ENCODE measurements at regions not wholly inside any gene's neighbourhood (a gene's known extent, or its start where the extent isn't known, plus 50 kb on each side); places are given as distances from the start of the nearest gene placed in this dataset.

DNA sequence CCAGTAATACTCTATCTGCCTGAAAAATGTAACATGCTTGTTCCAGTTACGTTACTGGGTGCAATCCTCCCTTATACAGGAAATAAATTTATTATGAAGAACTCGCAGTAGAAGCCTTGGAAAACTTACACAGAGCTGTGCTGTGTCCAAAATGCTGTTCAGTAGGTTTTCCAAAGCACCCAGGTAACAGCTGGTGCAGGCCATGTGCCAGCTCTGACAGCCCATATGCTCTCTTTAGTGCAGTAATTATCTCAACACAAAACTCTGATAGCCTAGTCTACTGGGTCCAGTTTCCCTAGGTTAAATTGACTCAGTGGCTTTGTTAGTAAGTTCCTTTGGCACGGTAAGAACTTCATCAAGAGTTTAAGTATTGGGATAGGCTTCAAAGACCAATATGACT lies 120.7 kb upstream of the OBI1 start:
- DNase-seq (ENCODE audit: low spot score), result no peak

DNA sequence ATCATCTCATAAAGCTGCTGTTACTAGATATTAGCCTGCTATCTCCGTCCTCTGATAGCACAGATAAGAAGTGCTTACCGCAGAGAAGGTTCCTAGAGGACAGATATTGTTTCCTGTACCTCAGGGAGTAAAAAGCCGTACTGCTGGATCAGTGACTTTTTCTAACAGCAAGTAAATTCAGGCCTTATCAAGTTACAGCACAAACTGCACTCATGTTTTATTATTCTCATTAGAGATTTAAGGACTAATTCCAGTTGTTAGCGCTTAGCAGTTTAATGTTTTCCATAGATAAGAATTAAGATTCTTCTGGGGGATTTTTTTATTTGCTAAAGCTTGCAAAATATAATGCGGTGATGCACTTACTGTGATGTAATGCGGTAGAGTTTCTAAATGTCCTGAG lies 119.0 kb upstream of the OBI1 start:
- no peak for DNase-seq (ENCODE audit: low spot score)

DNA sequence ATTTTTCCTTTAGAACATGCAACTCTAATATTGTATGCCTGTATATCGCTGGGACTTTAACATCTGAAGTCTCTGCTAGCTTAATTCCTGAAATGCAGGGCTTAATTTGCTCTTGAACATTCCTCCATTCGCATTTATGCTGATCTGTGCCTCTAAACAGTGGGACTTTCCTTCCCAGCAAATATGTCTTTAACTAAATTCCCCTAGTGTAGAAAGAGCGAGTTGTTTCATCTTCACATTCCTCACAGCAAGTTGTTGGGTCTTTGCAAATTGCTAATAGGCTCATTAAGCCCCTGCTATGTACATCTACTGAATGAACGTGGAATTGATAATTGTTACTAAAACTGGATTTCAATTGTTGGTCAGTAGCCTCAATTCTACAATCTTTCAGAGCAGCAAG lies 118.4 kb upstream of the OBI1 start:
- no peak for DNase-seq (ENCODE audit: low spot score)

DNA sequence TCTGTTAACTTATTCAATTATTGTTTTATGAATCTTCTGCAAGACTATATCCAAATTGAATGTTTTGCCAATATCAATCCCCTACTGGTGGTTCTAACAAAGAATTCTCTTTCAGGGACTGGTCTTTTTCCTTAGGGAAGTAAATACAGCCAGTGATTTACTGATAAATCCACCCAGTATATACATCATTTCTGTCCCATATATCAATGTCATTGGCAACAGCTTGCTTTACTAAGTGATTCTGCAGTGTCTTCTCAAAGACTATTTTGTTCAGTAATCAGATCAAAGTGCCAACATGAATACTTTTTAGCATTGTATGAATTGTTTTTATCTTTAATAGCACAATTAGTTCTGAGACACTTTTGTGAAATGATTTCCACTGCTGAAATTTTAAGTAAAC lies 114.0 kb upstream of the OBI1 start:
- no peak for DNase-seq (ENCODE audit: low spot score)

DNA sequence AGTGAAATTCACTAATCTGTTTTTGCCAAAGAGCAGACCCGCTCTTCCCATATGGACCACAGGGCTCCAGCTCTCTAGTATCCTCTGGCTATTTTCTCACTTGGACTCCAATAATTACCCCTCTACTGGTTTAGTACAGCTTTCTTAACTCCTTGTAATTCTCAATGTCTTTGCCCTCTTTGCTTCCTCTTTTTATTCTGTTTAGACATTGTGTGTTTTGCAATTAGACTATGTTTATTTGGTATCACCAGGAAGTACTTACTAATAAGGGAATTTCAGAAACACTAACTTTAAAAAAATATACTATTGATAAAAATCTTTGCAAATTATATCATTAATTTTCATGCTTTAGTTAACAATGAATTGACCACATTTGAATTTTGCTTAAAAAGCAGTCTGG lies 111.6 kb upstream of the OBI1 start:
- DNase-seq (ENCODE audit: low spot score), result no peak

DNA sequence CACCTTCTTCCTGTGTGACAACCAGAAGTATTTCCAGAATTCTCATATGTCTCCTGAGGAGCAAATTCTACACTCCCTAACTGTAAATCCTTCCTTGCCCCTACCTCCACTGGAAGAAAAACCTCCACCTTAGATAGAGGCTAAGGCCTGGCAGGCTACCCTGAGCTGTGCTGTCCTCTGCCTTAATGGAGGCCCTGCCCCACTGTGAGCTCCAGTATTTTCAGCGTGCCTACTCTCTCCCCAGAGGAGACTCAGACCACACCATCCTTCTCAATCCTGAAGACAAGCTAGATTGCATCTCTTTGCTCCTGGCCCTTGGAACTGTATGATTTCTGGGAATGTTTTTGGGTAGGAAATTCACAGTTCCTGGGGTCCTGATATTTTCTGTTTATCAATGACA lies 110.0 kb upstream of the OBI1 start:
- DNase-seq (ENCODE audit: low spot score), result no peak

DNA sequence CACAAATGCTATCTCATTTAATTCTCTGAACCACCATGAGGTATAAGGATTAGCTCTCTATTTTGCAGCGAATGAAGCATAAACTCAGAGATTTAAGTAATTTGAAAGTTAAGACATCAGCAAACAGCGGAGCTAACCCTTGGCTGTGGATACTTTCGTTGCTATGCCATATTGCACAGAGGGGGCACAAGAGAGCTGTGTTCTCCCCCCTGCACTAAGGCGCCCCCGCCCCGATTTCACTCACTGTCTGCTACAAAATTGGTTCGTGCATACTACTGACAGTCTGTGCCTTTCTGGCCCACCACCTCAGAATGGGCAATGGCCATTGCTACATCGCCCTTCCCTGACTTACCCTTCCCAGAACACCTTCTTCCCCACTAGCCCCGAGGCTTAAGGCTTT lies 105.7 kb upstream of the OBI1 start:
- DNase-seq (ENCODE audit: low spot score), result no peak

GRCh38 chr13:78762825-78763224 lies 103.9 kb upstream of the OBI1 start:
- DNase-seq (ENCODE audit: low spot score), result no peak

DNA sequence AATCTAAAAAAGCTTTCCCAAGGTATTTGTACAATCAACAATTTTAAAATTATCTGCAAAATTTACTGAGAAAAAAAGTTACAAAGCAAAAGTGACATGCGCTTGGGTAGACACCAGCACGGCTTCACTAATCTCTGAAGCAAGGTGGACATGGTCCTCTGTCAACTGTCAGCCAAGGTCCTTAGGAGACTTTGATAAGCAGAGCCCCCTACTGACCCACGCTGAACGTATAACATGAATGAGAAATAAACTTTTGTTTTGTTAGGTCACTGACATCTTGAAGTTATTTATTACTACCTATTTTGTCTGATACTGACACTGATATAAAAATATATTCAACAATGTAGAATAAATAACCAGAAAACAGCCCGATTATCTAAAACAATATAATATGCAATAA lies 100.7 kb upstream of the OBI1 start:
- no peak for DNase-seq (ENCODE audit: low spot score)

DNA sequence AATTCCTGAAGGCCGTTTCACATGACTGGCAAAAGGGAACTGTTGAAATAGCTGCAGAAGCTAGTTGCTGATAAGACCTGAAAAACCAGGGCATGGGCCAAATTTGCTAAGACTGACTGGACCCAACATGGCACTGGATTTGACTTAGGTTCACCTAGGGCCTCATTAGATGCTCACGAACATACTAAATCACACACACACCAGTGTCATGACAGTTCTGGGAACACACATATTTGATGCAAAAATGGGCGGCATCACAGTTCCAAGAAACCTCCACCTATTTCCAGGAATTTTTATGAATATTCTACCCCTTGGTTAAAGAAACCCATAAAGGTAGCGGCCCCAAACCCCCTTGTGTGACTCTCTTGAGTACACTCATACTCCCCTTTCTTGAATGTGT lies 99.6 kb upstream of the OBI1 start:
- no peak for DNase-seq (ENCODE audit: low spot score)

DNA sequence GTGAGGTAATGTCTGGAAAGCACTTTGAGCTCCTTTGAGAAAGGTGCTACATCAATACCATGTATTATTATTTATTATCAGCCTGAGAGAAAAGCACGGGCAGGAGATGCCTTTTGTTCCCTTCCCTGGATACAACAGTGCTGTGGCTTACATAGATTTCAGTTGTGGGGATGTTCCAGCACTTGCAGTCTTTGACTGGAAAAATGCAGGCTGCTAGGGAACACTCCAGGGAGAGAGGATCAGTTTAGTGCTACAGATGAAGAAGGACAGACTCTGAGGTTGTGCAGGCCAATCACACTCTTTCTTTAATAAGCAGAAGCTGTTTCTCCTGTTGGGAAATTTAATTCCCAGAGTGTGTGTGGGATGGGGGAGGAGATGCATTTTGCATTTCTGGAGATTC lies 94.5 kb upstream of the OBI1 start:
- no peak for DNase-seq (ENCODE audit: low spot score)

DNA sequence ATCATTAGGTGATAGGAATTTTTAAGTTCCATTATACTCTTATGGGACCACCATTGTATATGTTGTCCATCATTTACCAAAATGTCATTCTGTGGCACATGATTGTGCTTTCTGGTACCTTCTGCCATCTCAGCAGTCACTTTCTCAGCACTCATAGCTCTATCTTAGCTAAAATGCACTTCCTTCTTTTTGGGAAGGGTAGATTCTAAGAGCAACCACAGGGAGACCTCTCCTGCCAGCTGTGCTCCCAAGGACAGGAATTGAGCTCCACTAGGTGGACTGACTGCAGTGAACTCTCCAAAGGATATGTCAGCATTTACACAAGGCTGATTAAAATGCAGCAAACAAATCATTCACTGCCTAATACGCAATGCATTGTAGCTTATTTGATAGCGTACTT lies 91.8 kb upstream of the OBI1 start:
- no peak for DNase-seq (ENCODE audit: low spot score)

DNA sequence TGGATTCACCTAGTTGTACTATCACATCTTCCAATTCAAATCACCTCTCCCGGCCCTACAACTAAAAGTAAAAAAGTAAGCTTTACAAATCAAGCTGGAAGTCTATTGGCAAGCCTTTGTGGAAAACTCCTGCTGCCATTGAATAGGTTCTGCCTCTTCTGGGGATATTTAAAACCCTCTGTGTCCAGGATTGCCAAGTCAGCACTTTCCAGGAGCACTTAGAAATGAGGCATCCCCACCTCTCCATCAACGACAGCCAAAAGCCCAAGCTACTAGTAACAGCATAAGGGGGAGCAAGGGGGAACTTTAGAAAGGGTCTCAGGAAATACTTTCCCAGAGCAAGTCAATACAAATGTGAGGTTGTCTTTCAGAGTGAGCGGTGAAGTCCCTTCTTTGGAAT lies 85.0 kb upstream of the OBI1 start:
- no peak for DNase-seq (ENCODE audit: low spot score)

DNA sequence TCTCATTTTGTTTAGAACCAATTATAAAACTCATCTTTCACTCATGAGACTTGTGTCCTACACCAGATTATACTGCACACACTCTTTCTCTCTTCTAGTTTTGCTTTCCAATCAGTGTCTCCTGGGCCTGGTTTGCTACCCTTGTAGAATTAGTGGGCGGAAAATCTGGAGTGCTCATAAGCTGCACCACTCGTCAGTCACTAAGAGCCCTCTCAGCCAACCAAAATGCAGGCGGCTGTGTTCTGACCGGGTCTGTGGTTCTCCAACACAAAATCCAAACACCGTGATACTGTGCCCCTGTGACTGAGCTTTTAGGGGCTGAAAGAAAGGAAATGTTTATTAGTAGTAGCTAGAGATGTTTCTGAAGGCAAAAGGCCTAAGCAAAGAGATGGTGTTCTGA lies 83.7 kb upstream of the OBI1 start:
- DNase-seq (ENCODE audit: low spot score), result no peak

- no peak for DNase-seq (ENCODE audit: low spot score)
Measured at GRCh38 chr13:78736142-78736541, 77.2 kb upstream of the OBI1 start.

GRCh38 chr13:78732445-78733017 lies 73.6 kb upstream of the OBI1 start:
- no peak for DNase-seq (ENCODE audit: low spot score)

DNA sequence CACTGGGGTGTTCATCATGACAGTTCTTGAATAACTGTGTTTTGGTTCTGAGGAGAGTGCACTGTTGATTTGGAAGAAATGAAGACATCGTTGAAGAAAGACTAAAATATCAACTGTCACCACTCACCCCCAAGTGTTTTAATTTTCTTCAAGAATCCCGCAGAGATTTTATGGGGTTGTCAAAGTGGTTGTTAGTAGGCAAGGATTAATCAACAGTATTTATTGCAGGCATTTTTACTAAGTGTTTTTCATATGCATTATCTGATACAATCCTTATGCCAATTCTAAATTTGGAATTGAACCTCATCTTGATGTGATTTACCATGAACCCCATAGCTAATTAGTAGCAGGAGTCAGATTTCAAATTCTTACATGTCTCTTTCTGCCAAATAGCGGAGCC lies 63.7 kb upstream of the OBI1 start:
- no peak for DNase-seq (ENCODE audit: low spot score)

GRCh38 chr13:78719367-78719766 lies 60.4 kb upstream of the OBI1 start:
- no peak for DNase-seq (ENCODE audit: low spot score)

GRCh38 chr13:78714717-78715116 lies 55.8 kb upstream of the OBI1 start:
- no peak for DNase-seq (ENCODE audit: low spot score)

DNA sequence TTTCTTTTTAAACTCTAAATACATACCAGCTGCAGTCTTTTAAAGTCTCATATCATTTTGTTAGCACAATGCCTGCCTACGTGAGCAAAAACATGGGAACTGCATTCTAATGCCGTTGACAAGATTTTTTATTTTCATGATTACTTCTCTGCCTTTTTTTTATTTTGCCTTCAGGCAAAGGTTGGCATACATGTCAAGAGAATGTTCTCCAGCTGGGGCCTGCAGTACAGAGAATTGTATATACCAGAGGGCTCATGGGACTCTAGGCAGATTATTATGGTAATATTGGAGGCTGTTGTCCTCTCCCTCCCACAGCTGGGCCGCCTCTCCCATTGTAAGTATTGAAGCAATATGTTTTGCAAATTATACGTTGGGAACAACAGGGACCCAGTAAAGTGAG lies 53.9 kb upstream of the OBI1 start:
- DNase-seq (ENCODE audit: low spot score), result no peak

- DNase-seq (ENCODE audit: low spot score), result no peak
Measured at GRCh38 chr13:78709028-78709427, 50.1 kb upstream of the OBI1 start.

All from CD4-positive, alpha-beta T cell treated with Interleukin-6 at 100 ng/mL for 8 hours (primary cell).